SW 1271 (cell line): ENCODE measurements at regions not wholly inside any gene's neighbourhood (a gene's known extent, or its start where the extent isn't known, plus 50 kb on each side); places are given as distances from the start of the nearest gene placed in this dataset.

Source experiments
- DNase-seq, 2 experiments: peaks; one replicate each; lab custom pipeline; 2025; lab: John Stamatoyannopoulos, UW

DNA sequence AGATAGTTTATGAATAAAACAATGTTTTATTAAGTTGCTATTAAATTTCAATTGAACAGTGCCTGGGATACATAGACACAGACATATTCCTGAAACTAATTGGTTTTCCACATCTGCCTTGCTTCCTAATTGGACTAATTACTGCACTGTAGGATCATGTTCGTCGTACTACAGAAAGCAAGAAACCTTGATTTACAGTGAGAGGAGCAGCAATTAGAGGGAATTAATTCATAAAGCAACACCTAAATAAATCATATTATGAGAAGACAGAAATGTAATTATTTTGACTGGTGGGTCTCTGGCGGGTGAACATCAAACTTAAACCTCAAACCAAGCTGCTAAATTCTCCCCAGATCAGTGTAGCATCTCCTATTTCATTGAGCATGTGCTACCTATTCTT, 124.6 kb upstream of the CAMK1G start:
- DNase-seq, result no peak

DNA sequence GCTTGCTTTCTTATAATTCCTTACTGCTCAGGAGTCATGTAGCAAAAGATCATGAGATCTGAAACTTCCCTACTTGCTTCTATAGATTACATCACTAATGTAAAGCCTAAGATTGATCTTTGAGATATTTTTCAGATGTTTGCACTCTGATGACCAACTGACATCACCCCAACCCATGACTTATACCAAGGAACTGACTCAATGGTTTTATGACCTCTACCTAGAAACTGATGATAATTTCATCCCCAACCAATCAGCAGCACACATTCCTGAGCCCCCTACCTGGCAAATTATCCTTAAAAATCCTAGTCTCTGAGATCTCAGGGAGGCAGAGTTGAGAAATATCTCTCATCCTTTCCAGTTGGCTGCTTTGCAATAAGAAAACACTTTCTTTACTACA, 122.3 kb upstream of the CAMK1G start:
- no peak for DNase-seq

DNA sequence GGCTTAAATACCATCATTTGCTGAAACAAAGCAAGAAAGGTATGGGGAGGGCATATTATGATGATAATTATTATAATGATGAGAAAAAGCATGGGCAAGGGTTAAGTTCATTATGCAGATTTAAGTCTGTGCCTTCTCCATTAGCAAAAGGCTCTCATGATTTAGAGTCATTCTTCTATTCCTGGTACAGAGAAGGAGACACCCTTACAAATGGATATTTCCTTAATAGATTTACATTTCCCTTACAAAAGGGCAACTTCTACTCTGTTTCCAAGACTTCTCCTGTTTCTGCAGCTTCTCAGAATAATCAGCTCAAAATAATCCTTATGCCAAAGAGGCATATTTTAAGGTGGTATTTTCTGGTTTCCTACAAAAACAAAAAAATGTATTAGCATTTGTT, 121.1 kb upstream of the CAMK1G start:
- DNase-seq, result no peak

DNA sequence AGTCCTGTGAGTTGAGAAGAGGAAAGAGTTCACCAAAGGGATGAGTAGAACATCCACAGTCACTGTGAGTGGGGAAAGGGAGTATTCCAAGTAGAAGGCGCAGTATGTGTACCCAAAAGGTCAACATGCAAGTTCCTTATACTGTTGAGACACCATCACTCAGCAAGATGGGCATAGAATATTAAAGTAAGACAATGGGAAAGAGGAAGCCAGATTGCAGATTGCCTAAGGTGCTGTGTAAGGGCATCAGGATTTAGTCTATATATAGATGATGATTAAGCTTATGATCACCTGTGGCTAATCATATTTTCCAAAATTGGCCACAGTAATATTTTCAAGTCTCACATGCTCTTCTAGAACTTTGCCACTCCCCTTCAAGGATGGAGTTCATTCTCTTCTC, 120.1 kb upstream of the CAMK1G start:
- DNase-seq, result no peak

DNA sequence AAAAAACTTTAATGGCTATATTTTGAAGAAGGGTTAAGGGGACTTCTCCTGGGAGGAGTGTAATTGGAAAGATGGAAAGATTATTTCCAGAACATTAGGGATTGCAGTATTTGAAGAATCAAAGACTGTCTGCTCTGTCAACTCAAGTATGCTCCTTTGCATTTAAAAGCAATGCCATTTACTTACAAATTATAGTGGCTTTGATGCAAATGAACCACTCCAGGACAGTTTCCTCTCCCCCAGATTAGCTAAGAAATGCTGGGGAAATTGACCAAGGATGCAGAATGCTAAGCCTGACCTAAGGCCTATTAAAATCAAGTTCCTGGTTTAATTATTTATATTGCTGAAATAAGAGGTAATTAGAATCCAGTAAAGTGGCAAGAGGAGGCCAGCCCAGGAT, 110.5 kb upstream of the CAMK1G start:
- DNase-seq, result no peak

DNA sequence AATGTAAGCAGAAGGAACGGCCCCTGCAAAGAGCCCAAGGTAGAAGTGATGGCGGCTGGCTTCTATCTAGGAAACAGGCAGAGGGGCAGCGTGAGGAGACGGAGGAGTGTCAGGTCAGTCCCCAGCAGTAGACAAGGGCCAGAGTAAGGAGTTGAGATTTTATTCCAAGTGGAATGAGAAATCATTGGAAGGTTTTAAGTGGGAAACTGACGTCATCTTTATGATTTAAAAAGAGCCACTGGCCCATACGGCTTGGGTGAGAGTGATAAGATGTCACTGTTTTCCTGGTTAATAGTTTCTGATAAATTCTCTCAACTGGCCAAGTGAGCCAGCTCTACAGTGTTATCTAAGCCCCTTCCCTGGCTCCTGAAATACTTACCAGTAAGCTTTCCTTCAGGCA, 103.2 kb upstream of the CAMK1G start:
- DNase-seq, result no peak

DNA sequence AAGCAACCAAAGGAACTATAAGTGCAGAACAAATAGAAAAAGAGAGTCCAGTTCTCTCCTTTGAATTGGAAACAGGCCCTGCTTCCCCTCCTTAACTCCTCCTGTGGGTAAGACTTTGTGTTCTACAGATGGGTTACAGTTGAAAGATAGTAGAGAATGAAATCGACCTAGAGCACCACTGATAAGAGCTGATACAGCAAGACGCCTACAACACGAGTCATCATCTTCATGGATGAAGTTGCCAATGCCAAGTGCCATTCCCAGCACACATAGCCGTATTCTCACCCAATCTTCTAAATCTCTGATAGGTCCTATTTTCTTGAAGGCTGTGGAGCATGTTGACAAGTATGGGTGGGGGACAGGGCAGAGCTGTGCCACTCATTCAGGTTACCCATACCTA, 99.8 kb upstream of the CAMK1G start:
- no peak for DNase-seq

DNA sequence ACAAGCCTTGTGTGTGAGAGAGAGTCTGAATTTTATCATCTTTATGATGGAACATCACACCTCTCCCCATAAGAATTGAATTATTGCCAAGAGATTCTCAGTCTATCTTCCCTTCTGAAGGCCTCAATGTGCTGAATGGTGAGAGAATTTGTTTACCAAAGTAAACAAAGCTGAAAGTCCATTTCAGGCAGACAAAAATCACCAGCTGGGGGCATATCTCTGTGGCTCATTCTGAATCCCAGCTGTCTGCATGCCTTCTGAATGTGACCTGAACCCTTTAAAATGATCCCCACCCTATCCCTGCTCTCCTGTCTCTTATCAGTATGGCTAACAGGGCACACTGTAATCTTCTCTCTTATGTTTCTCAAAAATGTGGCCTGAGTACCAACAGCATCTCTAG, 99.1 kb upstream of the CAMK1G start:
- DNase-seq, result no peak

DNA sequence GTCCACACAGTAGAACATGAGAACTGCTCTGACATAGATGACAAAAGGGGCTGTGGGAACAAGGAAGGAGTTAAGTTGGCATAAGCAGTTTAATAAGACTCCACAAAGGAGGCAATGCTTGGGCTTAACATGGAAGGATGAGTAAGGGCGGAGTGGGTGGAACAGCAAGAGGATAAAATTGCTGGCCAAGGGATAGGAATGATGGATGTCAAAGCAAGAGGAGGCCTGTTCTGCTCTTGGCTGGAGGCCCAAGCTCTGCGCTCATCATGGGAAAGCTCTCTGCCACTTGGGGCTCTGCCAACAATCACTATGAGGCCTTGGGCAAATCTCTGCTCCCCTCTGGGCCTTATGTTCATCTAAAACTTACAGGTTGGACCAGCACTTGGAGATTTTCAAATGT, 98.3 kb upstream of the CAMK1G start:
- DNase-seq, result no peak

DNA sequence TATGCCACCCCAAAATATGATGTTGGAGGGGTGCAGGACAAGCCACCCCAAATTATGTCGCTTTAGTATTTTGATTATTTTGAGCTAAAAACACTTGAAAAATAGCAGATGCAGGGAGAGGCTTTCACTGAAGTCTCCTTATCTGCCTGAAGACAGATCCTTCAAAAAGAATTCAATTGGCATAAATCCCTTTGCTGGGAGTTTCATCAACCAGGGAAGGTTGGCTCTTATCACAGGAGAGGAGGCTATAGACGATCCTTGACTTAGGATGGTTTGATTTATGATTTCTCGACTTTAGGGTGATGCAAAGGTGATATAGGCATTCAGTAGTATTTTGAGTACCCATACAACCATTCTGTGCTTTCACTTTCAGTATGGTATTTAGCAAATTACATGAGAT, 97.8 kb upstream of the CAMK1G start:
- no peak for DNase-seq

DNA sequence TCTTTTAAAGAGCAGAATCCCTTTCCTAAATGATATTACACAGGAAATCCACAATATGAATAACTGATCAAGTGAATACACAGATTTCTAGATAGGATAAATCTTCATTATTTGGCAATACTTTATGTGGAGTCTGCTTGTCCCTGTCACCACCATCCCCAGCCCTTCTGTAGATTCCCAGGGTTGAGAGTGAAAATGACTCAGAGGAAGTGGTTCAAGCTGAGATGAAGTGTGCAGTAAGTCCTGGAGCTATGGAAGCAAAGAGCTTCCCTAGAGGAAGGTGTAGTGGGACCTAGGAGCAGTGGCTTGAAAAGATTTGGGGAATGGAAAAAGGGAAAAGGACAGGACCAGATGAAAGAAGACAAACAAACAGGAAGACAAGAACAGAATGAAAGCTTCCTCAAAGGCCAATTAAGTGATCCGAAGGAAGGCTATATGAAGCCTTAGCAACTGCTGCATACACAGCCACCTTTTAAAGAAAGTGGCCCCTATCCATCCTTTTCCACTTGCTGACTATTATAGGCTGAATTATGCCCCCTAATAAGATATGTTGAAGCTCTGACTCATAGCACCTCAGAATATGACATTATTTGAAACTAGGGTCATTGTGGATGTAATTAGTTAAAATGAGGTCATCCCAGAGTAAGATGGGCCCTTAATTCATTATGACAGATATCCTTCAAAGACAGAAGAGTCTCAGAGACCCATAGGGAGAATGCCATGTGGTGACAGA, 96.5 kb upstream of the CAMK1G start:
- peak in 1 of 2 experiments; percentile 5 for DNase-seq

DNA sequence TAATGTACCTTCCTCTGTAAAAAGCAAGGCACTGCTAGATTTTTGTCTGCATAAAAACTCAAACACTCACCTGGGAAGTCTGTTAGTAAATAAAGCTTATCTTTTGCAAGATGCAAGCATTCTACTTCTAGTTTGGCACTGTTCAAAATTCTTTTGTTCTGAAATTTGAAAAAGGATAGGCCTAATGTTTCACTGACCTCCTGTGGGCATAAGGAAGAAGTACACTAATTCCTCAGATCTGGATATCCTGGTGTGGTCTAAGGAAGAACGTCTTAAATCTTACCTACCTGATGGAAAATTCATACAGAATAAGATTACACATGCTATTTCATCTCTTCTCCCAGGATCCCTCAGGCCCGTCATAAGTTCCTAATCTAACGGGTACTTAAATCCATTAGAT, 93.5 kb upstream of the CAMK1G start:
- peak in 1 of 2 experiments; percentile 13 for DNase-seq

DNA sequence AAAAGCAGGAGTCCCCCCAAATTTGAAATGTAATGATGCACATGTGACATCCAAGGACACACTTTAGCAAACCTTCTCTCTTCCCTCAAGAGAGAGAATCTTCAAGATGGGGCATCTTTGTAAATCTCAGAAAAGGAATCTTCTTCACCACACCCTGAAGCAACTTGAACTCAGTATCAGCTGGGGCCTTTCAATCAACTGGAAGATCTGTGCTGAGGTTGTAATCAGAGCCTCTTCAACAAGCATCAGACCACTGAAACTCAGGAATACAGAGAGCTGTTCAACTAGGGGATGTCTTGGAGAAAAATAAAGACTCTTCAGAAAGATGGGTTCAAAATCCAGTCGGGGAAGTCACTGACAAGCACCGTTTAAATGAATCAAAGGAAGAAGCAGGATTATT, 92.5 kb upstream of the CAMK1G start:
- DNase-seq, result no peak

DNA sequence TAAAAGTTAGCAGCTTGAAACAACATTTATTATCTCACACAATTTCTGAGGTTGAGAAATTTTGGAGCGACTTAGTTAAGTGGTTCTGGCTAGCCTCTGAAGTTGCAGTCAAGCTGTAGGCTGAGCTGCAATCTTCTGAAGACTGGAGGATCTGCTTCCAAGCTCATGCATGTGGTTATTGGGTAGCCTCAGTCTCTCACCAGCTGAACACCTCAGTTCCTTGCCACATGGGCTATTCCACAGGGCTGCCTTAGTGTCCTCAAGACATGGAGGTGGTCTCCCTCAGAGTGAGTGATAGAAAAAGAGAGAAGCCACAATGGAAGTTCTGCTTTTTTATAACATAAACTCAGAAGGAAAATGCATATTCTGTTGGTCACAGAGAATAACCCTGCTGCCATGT, 92.0 kb upstream of the CAMK1G start:
- no peak for DNase-seq

DNA sequence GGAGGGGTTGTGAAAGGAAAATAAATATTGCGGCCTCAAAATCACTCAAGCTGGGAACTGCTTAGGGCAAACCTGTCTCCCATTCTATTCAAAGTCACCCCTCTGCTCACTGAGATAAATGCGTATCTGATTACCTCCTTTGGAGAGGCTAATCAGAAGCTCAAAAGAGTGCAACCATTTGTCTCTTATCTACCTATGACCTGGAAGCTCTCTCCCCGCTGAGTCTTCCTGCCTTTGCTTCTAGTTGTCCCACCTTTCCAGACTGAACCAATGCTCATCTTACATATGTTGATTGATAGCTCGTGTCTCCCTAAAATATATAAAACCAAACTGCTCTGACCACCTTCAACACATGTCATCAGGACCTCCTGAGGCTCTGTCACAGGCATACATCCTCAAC, 91.6 kb upstream of the CAMK1G start:
- DNase-seq, result no peak

DNA sequence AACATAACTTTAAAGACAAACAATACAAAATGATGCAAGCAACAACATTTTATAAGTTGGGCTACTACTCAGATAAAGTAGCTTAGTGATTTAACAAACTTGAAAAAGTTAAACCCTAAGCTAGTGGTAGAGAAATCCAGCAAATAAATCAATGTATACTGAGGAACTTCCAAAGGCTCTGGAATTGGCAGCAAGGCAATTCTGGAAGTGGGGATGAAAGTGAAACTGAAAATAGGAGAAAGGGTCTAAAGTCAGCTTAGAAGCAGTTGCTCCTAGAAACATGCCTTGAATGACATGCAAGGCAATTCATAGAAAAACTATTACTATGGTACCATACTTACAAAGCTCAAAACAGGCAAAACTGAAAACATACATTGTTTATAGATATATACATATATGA, 90.0 kb upstream of the CAMK1G start:
- no peak for DNase-seq

DNA sequence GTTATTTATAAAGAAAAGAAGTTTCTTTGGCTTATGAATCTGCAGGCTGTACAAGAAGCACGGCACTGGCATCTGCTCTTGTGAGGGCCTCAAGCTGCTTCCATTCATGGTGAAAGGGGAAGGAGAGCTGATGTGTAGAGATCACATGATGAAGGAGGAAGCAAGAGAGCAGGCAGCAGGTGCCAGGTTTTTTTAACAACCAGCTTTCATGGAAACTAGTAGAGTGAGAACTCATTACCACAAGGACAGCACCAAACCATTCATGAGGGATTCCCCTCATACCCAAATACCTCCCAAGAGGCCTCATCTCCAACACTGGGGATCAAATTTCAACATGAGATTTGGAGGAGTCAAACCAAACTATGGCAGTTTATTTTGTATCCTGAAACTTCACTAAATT, 85.8 kb upstream of the CAMK1G start:
- no peak for DNase-seq

DNA sequence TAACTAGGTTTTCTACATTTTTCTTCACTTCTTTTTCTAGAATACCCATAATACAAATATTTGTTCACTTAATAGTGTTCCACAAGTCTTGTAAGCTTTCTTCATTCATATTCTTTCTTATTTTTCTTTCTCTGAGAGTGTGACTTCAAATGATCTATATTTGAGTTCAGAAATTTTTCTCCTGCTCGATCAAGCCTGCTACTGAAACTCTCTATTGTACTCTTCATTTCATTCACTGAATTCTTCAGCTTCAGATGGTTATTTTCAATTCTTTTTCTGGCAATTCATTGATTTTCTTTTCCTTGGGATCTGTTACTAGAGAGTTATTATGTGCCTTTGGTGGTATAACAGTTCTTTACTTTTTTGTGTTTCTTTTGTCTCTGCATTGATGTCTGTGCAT, 82.5 kb upstream of the CAMK1G start:
- no peak for DNase-seq

DNA sequence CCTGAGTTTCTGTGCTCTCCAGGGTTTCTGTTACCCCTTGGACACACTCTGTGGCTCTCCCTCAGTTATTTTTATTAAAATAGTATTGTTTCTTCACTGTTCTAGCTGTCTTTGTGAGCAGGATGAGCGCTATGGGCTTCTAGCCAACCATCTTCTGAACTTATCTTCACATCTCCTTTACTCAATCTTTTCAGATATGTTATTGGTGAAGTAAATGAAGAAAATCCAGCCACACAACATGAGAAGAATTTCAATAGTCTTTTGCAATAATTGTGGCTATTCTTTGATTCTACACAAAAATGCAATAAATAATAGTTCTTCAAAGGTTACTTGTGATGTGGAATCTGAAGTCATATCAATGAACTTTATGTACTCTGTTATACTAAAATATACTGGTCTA, 80.3 kb upstream of the CAMK1G start:
- DNase-seq, result no peak

DNA sequence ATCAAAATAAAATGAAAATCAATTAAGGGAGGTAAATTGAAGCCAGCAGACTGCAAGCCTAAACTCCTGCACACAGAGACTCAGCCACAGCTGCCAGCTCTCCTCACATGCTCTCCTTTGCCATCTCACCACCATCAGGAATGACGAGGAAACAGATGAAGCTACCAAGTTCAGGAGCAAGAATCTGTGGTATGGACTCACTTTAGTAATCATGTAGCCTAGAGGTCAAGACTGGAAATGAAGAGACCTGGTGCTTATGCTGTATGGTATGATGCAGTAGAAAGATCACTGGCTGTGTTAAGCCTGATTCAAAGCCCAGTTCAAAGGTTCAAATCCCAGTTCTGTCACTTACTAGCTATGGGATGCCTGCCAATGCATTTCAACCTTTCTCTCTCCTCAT, 78.9 kb upstream of the CAMK1G start:
- no peak for DNase-seq

DNA sequence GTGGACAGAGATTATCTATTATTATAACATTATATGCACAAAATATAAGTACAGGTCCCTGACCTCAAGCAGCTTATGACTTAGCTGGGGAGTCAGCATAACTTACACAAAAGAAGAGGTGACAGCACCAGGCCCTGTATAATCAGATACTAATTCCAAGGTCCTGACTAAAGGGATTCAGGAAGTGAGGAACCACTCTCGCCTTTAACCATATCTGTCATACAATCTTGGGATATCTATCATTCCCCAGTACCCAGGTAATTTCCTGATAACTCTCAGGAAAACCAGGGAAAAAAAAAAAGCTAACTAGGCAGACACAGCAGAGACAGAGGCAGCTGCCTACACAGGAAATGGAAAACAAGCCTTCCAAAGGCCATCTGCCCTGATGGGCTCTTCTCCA, 78.5 kb upstream of the CAMK1G start:
- DNase-seq, result peak; percentile 8 to 59

DNA sequence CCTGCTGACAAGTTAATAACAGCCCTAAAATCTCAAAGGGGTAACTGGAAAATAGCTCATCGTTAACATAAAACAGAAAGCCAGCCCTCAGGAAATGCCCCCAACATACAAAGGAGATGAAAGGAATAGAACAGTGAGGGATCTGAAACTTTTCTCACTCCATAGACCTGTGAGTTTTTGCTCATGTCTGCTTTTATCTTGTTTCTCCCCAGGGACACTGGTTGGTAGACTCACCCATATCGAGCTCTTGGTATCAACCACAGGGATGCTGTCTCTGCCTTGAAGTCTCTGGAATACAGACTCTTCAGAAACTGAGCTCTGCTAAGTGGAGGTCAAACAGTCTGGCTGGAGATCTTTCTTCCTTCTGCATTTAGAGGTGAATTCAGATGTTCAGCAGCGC, 77.4 kb upstream of the CAMK1G start:
- DNase-seq, result no peak

DNA sequence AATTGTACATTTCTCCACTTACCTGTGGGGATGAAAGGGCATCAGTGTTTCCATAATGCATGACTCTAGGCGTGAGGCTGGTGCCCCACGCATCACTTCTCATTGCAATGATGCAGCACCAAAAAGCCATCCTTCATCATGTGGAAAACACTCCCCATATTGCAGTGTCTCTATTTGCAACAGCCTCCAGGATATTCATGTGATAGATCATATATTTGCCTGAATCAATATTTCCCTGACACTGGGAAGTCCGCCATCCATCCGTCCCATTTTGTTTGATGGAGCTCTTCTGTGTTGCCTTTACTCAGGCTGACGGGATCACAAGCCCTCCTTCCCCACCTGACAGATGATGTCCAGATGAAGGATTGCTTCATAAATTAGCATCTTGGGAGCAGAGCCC, 74.5 kb upstream of the CAMK1G start:
- no peak for DNase-seq

DNA sequence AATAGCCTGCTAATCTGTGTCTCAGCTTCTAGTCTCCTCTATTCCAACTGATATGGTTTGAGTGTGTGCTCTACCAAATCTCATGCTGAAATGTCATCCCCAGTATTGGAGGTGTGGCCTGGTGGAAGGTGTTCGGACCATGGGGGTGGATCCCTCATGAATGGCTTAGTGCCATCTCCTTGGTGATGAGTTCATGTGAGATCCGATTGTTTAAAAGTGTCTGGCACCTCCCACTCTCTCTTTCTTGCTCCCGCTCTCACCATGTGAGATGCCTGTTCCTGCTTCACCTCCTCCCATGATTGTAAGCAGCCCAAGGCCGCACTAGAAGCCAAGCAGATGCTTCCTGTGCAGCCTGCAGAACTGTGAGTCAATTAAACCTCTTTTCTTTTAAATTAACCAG, 73.5 kb upstream of the CAMK1G start:
- DNase-seq, result no peak

DNA sequence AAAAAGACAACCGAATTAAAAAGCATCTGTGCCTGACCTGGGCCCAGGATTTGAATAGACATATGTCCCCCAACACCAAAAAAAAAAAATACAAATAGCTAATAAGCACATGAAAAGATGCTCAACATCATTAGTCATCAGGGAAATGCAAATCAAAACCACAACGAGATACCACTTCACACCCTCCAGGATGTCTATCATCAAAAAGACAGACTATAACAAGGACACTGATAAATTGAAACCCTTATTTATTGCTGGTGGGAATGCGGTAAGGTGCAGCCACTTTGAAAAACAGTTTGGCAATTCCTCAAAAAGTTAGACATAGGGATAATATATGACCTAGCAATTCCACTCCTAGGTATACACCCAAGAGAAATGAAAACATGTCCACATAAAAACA, 72.3 kb upstream of the CAMK1G start:
- DNase-seq, result no peak
